T47D (cell line): ENCODE measurements at regions not wholly inside any gene's neighbourhood (a gene's known extent, or its start where the extent isn't known, plus 50 kb on each side); places are given as distances from the start of the nearest gene placed in this dataset.
"Not testable (repeated sequence)": the region's sequence is repeated elsewhere in the genome, so short reads cannot be mapped to it uniquely, and the experiment has no call there.

Experiments used
- DNase-seq, 2 experiments: peaks; one replicate each; pipeline versions ENCODE4 v3.0.0 to v3.0.0-alpha.2; 2011 to 2012; ENCODE audit warnings: low read depth in 1 of 2, low spot score in 1 of 2
- JUND ChIP-seq: IDR thresholded peaks from 2 replicates; pipeline ENCODE4 v1.6.1; 2012; ENCODE audit warnings: low read depth
- in situ Hi-C: cut with HindIII; loops from 2 replicates; pipeline ENCODE4 v1.10.0; 2016; ENCODE audit warnings: low sequenced_read_pairs, low pct_unique_long_range_greater_than_20kb

DNA sequence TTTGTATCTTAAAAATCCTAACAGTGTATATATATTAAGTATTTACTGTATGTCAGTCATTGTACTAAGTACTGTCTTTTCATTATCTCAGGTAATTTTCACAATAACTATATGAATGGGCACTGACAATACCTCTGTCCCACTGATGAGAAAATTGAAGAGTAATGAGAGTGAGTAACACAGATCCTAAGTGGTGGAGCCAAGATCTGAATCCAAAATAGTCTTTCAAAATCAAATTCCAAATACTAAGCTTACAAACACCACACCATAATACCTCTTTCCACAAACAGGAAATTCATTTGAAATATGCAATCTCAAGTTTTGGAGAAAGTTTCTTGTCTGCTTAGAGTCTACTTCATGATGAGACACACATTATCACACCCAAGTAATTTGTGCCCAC, 105.9 kb upstream of the EDEM3 start:
- in situ Hi-C loops = no loop called here
- no peak for TF ChIP-seq JUND

DNA sequence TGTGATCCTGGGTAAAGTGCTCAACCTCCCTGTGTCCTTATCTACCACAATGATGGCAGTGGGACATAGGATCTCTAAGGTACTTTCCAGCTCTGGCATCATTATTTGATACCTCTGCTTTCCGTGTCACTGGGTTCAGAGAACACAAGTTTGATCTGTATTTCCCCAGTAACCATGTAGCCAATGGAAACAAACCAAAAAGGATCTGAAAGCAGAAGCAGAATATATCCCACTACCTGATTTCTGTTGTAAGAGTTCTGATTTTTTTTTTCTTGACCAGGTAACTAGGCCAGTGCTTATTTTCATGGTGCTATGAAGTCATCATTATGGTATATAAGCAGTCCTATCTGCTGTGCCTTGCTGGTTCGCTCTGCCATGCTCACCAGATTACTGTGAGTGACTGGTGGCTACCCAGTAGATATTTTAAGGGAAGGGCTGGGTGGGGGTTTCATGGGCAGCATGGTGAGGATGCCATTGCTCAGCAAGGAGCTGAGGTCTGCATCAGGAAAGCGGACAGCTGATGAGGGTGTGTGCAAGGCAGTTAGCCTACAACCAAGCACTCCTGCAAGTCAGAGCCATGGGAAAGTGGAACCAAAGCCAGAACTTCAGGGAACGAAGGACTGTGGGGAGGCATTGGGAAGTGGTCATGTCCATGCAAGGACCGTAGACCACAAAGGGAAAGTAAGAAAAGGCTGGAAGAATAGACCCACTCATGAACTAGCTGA, 104.9 kb upstream of the EDEM3 start:
- no peak for DNase-seq
- in situ Hi-C loops = no loop called here
- no peak for TF ChIP-seq JUND

More for the DNA sequence above, 105.9 kb upstream of the EDEM3 start:
- DNase-seq = no peak

DNA sequence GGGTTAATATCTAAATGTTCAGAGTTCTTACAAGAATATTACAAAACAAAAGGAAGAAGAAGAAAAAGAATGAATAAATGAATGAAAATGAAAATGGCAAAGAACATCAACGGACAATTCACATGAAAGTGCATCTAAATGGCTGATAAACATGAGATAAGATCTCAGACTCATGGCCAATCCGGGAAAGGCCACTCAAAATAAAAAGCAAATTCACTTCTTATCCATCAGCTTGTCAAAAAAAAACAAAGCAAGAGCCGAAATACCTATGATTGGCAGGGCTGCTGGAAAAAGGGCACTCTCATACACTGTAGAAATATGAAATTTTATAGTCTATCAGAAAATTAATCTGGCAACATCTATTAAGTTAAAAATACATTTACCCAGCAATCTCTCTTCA, 103.6 kb upstream of the EDEM3 start:
- in situ Hi-C loops = no loop called here
- no peak for DNase-seq
- no peak for TF ChIP-seq JUND

DNA sequence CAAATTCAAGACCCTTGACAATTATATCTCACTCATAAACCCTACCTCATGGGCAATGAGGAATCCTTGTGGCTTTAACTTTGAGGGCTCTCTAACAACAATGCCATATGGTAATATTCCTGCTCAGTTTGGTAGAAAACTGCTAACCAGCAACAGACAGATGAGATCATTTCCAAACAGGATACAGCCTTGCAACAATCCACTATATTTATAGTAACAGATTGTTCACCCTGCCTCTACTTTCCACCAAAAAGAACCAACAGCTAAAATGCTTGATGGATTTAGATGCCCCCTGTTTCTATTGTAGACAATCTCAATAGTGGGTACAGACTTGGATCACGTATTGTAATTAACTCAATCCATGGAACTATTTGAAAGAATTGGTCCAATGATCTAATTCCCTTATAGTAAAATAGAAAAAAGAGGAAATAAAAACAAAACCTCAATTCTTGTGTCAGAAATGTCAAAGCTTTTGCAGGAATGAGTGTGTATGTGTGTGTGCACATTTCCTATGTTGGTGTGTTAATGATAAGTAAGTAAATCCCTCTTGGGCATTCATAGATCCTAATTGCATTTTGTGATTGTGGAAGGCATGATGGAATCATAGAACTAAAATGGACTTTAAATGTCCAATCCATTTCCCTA, 100.0 kb upstream of the EDEM3 start:
- in situ Hi-C loops = no loop called here
- TF ChIP-seq JUND = no peak
- DNase-seq = no peak

- DNase-seq = no peak
- TF ChIP-seq JUND = no peak
- in situ Hi-C loops = no loop called here
Measured at GRCh38 chr1:184854036-184854435, 99.4 kb upstream of the EDEM3 start.

DNA sequence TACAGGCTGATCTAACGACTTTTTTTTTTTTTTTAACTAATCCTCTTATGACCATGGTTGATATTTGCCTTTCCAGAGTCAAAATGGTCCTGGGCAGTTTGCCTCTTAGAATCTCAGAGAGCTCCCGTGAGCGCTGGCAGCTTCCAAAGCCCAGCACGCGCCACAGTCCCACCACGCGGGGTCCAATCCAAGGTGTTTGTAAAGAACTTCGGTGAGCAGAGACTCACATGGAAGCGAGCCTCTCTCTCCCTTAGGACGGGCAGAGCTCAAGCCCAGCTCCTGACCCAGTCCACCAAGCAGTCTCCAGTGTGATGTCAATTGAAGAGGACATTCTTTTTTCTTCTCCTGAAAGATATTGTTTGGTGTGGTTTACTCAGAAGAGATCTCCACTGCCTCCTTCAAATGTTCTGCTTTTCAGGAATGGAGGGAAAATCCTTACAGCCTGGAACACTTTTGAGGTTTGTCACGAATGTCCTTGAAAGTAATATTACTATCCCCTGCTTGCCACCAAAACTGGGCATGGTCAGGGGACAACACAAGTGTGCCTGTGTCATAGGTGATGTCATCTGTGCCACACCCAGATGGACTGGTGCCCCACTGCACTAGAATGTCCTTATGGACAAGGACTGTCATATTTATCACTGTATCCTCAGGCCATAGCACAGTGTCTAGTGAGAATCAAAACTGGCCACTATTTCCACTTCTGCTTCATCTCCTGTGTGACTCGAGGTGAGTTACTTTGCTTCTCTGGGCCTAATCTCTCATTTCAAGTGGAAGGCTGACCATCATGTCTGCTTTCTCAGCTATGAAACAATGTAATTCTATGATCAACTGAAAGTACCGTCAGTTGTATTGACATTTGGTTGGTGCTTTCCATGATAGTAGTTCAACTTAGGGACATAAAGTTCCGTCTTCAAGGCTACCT, 97.4 kb upstream of the EDEM3 start:
- TF ChIP-seq JUND = no peak
- in situ Hi-C loops = no loop called here
- DNase-seq = no peak

GRCh38 chr1:184843732-184844495, 89.3 kb upstream of the EDEM3 start:
- in situ Hi-C loops = no loop called here
- no peak for DNase-seq
- no peak for TF ChIP-seq JUND

DNA sequence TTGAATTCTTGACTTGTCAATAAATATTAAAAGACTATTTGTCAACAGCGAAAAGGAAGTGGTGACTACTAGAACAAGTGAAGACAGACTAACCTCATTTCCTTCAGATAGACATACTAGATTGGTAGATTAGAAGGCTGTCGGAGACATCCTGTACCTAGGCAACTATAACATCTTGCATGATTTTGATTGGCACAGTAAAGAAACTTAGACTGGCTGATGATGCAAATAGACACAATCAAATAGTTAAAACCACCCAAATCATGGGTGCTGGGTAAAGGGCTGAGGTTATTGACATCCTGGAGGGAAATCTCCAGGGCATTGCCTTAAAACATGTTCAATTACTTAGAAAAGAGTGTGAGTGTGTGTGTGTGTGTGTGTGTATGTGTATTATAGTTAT, 85.9 kb upstream of the EDEM3 start:
- no peak for DNase-seq
- in situ Hi-C loops = no loop called here
- no peak for TF ChIP-seq JUND

- TF ChIP-seq JUND = peak; percentile 63; the same call in 1 of the 2 replicates
- DNase-seq = peak; percentile 57 to 78
- in situ Hi-C loops = no loop called here
Measured at GRCh38 chr1:184838504-184838951, 83.9 kb upstream of the EDEM3 start.

GRCh38 chr1:184836934-184837895, 82.6 kb upstream of the EDEM3 start:
- peak in 1 of 2 experiments; percentile 18 for DNase-seq
- in situ Hi-C loops = no loop called here
- TF ChIP-seq JUND = no peak

DNA sequence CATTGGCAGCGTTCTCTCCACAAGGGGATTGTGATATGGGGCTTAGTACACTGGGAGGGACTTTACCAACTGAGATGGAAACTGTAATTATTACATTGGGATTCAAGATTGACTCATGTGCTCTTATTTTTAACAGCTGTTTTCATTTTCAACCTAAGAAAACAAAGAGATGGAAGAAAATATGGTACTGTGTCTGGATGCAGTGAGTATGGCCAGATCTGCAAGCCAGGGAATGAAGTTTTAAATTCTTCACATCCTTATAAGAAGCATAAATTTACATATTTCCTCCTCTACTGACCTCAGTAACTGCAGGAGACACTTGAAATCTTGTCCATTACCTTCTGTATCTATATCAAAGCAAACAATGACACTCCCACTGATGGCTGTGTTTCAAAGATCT, 81.5 kb upstream of the EDEM3 start:
- in situ Hi-C loops = no loop called here
- no peak for TF ChIP-seq JUND
- no peak for DNase-seq

DNA sequence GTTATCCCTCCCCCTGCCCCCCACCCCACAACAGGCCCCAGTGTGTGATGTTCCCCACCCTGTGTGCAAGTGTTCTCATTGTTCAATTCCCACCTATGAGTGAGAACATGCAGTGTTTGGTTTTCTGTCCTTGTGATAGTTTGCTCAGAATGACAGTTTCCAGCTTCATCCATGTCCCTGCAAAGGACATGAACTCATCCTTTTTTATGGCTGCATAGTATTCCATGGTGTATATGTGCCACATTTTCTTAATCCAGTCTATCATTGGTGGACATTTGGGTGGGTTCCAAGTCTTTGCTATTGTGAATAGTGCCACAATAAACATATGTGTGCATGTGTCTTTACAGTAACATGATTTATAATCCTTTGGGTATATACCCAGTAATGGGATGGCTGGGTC, 79.3 kb upstream of the EDEM3 start:
- in situ Hi-C loops, DNase-seq: not testable (repeated sequence)
